Jurkat, Clone E6-1 (cell line): ENCODE measurements at regions not wholly inside any gene's neighbourhood (a gene's known extent, or its start where the extent isn't known, plus 50 kb on each side); places are given as distances from the start of the nearest gene placed in this dataset.

Experiments
- DNase-seq: peaks from one replicate; pipeline ENCODE4 v3.0.0-alpha.2; 2011; ENCODE audit warnings: low read depth, low spot score
- H3K4me3 ChIP-seq: 2 replicates; pipeline ENCODE4 v1.5.1; 2011; ENCODE audit warnings: mild to moderate bottlenecking, low read length, control low read depth, moderate library complexity

GRCh38 chr18:72470391-72470790 is 73.8 kb downstream of the CBLN2 start:
- no peak for DNase-seq
- H3K4me3 ChIP-seq: no peak overlapping the region

GRCh38 chr18:72468021-72468710 is 76.0 kb downstream of the CBLN2 start:
- DNase-seq: no peak
- no peak overlapping the region for H3K4me3 ChIP-seq

GRCh38 chr18:72460210-72460680 is 83.9 kb downstream of the CBLN2 start:
- DNase-seq: no peak
- H3K4me3 ChIP-seq: no peak overlapping the region

GRCh38 chr18:72458271-72458670 is 85.9 kb downstream of the CBLN2 start:
- H3K4me3 ChIP-seq: no peak overlapping the region
- no peak for DNase-seq

- H3K4me3 ChIP-seq: no peak overlapping the region
- DNase-seq: no peak
These were observed 87.3 kb downstream of the CBLN2 start for GRCh38 chr18:72456802-72457201.

GRCh38 chr18:72452328-72452727 is 91.8 kb downstream of the CBLN2 start:
- no peak for DNase-seq
- no peak overlapping the region for H3K4me3 ChIP-seq

- no peak overlapping the region for H3K4me3 ChIP-seq
- DNase-seq: no peak
These were observed 99.4 kb downstream of the CBLN2 start for GRCh38 chr18:72444798-72445155.

GRCh38 chr18:72444111-72444797 is 99.9 kb downstream of the CBLN2 start:
- H3K4me3 ChIP-seq: no peak overlapping the region
- DNase-seq: no peak

- no peak for DNase-seq
These were observed 107.7 kb downstream of the CBLN2 start for GRCh38 chr18:72436401-72436800.

GRCh38 chr18:72433756-72434155 is 110.4 kb downstream of the CBLN2 start:
- H3K4me3 ChIP-seq: no peak overlapping the region
- DNase-seq: no peak

More at GRCh38 chr18:72436401-72436800, 107.7 kb downstream of the CBLN2 start:
- H3K4me3 ChIP-seq: no peak overlapping the region

GRCh38 chr18:72427721-72428120 is 116.4 kb downstream of the CBLN2 start:
- no peak for DNase-seq
- H3K4me3 ChIP-seq: no peak overlapping the region

- DNase-seq: no peak
These were observed 124.2 kb downstream of the CBLN2 start for GRCh38 chr18:72419914-72420313.

GRCh38 chr18:72412927-72413326 is 131.2 kb downstream of the CBLN2 start:
- H3K4me3 ChIP-seq: no peak overlapping the region
- no peak for DNase-seq

More at GRCh38 chr18:72419914-72420313, 124.2 kb downstream of the CBLN2 start:
- H3K4me3 ChIP-seq: no peak overlapping the region

GRCh38 chr18:72411261-72411660 is 132.9 kb downstream of the CBLN2 start:
- no peak overlapping the region for H3K4me3 ChIP-seq
- no peak for DNase-seq

- DNase-seq: no peak
- H3K4me3 ChIP-seq: no peak overlapping the region
These were observed 133.7 kb downstream of the CBLN2 start for GRCh38 chr18:72410399-72410798.

- no peak overlapping the region for H3K4me3 ChIP-seq
- DNase-seq: no peak
These were observed 134.2 kb downstream of the CBLN2 start for GRCh38 chr18:72409903-72410302.

- no peak for DNase-seq
- no peak overlapping the region for H3K4me3 ChIP-seq
These were observed 137.1 kb downstream of the CBLN2 start for GRCh38 chr18:72407048-72407447.

- no peak for DNase-seq
- no peak overlapping the region for H3K4me3 ChIP-seq
These were observed 152.2 kb downstream of the CBLN2 start for GRCh38 chr18:72391951-72392350.

GRCh38 chr18:72391427-72391826 is 152.7 kb downstream of the CBLN2 start:
- DNase-seq: no peak
- no peak overlapping the region for H3K4me3 ChIP-seq

GRCh38 chr18:72378016-72378415 is 166.1 kb downstream of the CBLN2 start:
- DNase-seq: no peak
- no peak overlapping the region for H3K4me3 ChIP-seq

GRCh38 chr18:72376256-72376655 is 167.9 kb downstream of the CBLN2 start:
- H3K4me3 ChIP-seq: no peak overlapping the region
- DNase-seq: no peak
